Activated CD4-positive, alpha-beta memory T cell treated with anti-CD3 and anti-CD28 coated beads for 36 hours (primary cell): ENCODE measurements at regions not wholly inside any gene's neighbourhood (a gene's known extent, or its start where the extent isn't known, plus 50 kb on each side); places are given as distances from the start of the nearest gene placed in this dataset.
A peak's percentile ranks its signal among the peaks of the same experiment; 100 is the strongest.
"Not testable (repeated sequence)": the region's sequence is repeated elsewhere in the genome, so short reads cannot be mapped to it uniquely, and the experiment has no call there.

Experiments used
- CTCF ChIA-PET: fragments of 350-600 bp; sonication (Branson Sonifier 250); formaldehyde crosslinking; loops from one replicate; lab custom pipeline; 2021; ENCODE audit warnings: antibody characterized with exemption, inconsistent platforms; lab: Charles Lee
- POLR2A ChIA-PET: fragments of 350-600 bp; sonication (Branson Sonifier 250); formaldehyde crosslinking; loops from one replicate; lab custom pipeline; 2021; ENCODE audit warnings: antibody characterized with exemption; lab: Charles Lee
- DNase-seq: peaks from one replicate; pipeline ENCODE4 v3.0.0-alpha.2; 2020
- H3K27ac Mint-ChIP-seq: one replicate; pipeline ENCODE4 v1.8.0; 2021; ENCODE audit warnings: mixed read lengths
- H3K27me3 Mint-ChIP-seq: one replicate; pipeline ENCODE4 v1.8.0; 2021; ENCODE audit warnings: mixed read lengths
- H3K36me3 Mint-ChIP-seq: one replicate; pipeline ENCODE4 v1.8.0; 2021; ENCODE audit warnings: mixed read lengths
- H3K4me1 Mint-ChIP-seq: one replicate; pipeline ENCODE4 v1.8.0; 2021; ENCODE audit warnings: low read depth, mixed read lengths
- H3K4me3 Mint-ChIP-seq: one replicate; pipeline ENCODE4 v1.8.0; 2021; ENCODE audit warnings: mild to moderate bottlenecking, mixed read lengths
- H3K9me3 Mint-ChIP-seq: one replicate; pipeline ENCODE4 v1.8.0; 2021; ENCODE audit warnings: mixed read lengths
- intact Hi-C: fragments of 100-400 bp; cut with micrococcal nuclease; formaldehyde crosslinking; loops from one replicate; pipeline ENCODE4 v1.15.1; 2023

DNA sequence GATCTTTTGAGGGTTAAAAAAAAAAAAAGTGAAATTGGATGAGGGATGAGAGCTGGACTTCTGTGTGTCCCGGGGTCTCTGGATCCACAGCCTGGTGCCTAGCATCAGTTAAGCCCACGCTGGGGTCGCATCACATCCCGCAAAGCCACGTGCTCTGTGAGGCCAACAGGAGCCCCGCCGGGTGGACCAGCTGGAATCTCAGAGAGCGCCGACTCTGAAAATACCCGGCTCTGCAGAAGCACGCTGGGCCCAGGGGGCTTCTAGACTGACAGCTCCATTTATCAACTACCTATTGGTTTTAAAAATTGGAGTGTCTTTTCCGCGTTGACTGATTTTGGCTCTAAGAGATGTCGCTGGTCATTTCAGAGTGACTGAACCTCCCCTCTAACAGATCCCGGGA, 164.1 kb upstream of the PLGLB2 start:
- H3K4me3 Mint-ChIP-seq, H3K27ac Mint-ChIP-seq, CTCF ChIA-PET: not testable (repeated sequence)

DNA sequence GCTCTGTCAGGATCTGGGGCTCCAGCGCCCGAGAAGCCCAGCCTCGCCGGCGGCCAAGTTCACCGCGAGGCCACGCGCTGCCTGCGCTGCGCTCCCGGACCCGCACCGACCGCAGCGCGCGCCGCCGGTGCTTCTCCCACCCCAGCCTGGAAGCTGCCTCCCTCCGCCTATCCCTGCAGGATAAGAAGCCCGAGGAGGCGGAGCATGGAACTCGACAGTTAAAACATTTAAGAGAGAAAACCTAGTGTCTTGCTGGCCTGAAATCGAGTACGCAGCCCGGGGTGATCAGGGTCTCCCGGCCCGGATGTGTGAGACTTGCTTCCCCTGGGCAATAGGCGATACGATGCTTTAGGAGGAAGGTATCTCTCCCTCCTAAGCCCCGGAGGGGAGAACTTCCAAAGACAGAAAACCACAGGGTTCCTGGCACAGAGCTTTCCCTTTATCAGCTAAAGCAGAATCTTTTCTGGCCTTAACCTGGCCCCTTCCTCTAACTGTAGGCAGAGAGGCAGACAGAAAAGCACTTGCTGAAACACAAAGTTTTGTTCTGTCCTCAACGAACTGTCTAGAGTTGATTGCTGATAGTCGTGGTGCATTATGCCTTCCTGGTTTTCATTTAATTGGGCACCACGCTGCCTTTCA, 163.5 kb upstream of the PLGLB2 start:
- H3K4me1 Mint-ChIP-seq, H3K36me3 Mint-ChIP-seq, CTCF ChIA-PET, POLR2A ChIA-PET, H3K27me3 Mint-ChIP-seq, H3K4me3 Mint-ChIP-seq, DNase-seq, H3K27ac Mint-ChIP-seq, intact Hi-C loops, H3K9me3 Mint-ChIP-seq: not testable (repeated sequence)

More for the DNA sequence above, 164.1 kb upstream of the PLGLB2 start:
- intact Hi-C loops, H3K36me3 Mint-ChIP-seq, POLR2A ChIA-PET, DNase-seq, H3K9me3 Mint-ChIP-seq, H3K4me1 Mint-ChIP-seq, H3K27me3 Mint-ChIP-seq: not testable (repeated sequence)

DNA sequence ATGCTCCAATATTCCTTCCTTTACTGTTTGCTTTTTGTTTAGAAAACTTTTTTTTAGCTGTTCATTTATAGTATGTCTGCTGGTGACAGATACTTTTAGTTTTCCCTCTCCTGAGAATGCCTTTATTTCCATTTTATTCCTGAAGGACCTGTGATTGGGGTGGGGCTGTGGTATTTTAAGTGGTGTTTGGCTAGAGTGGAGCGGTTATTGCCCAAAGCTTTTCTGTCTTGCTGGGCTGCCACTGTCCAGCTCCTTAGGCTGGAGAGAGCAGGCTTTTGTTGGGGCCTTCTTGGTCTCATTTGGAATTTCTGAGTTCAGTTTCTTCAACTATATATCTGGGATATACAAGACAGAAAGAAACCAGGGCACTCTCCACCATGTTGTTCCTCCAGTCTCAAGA, 160.0 kb upstream of the PLGLB2 start:
- DNase-seq, H3K27me3 Mint-ChIP-seq, H3K4me1 Mint-ChIP-seq, POLR2A ChIA-PET, H3K27ac Mint-ChIP-seq, H3K9me3 Mint-ChIP-seq, CTCF ChIA-PET, H3K4me3 Mint-ChIP-seq, intact Hi-C loops, H3K36me3 Mint-ChIP-seq: not testable (repeated sequence)

DNA sequence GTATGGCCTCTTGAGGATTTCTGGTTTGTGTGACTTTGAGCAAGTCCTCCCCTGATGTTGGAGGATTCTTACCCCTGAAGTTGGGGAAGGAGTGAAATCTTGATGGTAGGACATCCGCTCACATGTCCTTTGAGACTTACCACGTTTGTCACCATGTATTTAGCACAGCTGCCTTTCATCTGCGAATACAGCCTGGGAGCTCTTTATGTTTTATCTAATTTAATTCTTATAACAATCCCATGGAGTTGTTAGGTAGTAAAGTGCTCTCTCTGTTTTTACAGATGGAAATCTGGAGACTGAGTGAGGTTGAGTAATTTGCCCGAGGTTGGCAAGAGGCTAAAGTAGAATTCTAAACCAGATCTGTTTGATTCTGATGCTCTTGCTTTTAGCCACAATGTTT, 154.9 kb upstream of the PLGLB2 start:
- POLR2A ChIA-PET, H3K27me3 Mint-ChIP-seq, H3K4me3 Mint-ChIP-seq, CTCF ChIA-PET, H3K36me3 Mint-ChIP-seq, DNase-seq, H3K4me1 Mint-ChIP-seq, intact Hi-C loops, H3K9me3 Mint-ChIP-seq, H3K27ac Mint-ChIP-seq: not testable (repeated sequence)

DNA sequence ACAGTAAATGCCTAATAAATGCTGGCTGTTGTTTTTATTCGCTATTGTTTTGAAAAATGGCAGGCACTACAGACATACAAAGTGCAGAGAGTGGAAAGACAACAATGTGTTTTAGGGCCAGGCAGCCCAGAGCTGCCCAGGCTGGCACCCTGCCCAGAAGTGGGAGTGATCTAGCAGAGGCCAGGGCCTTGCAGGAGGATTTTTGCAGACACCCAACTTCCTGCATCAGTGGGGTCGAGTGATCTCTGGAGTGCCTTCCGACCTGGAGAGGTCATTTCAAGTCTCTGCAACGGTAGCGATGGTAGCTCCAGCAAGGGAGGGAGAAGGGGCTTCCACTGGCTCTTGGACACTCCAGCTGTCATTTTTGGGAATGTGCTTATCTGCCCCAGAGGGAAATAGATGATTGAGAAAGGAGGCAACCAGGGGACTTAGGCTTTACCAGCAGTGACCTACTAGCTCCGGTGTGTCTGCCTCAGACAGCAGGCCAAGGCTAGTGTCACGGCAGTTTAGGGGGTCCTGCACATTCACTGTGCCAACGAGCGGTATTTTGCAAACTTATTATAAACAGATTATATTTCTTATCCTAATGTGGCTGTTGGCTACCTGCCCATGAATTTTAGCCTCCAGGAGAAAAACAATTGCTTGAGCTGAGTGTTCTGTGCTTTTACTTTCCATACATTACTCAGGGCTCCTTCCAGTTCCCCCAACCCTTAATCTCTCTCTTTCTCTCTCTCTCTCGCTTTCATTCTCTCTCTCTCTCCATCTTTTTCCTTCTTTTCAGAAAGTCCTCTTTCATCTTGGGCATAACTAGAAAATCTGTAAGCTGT, 153.9 kb upstream of the PLGLB2 start:
- H3K4me1 Mint-ChIP-seq, POLR2A ChIA-PET, H3K36me3 Mint-ChIP-seq, H3K27ac Mint-ChIP-seq, H3K9me3 Mint-ChIP-seq, intact Hi-C loops, H3K27me3 Mint-ChIP-seq, CTCF ChIA-PET, H3K4me3 Mint-ChIP-seq: not testable (repeated sequence)
- DNase-seq, result peak; percentile 65

DNA sequence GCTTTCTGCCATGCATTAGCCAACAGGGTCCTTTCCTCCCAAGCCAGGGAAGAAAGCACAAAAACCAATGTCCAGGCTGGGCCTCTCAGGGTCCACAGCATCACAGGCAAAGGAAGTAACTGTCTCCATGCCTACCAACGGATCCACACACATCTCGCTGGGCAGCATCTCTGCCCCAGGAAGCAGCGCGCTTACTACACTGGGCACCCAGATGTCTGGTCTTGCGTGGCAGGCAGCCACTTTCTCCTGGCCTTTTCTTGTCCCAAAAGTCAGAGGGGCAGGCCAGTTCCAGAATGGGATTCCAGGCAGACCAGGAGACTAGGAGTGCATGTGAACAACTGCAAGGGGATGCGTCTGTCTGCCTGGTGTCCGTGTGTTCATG, 153.3 kb upstream of the PLGLB2 start:
- H3K9me3 Mint-ChIP-seq, intact Hi-C loops, CTCF ChIA-PET: not testable (repeated sequence)

DNA sequence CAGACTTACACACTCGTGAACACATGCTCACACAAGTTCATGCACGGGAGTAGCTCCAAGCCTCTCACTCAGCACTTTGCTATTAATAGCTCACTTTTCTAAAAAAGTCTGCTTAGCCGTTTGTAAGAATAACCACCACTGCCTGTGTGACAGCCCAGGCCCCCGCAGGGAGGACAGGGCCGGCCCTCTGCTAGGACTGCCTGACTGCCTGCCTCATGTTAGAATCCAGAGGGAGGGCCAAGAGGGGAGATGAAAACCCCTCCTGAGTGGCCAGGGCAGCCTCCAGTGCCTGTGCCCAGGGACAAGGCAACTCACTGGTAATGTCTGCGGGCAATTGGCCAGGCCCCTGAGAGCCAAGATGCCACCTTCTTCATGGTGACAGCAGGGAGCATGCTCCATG, 152.9 kb upstream of the PLGLB2 start:
- H3K9me3 Mint-ChIP-seq, H3K4me1 Mint-ChIP-seq, H3K36me3 Mint-ChIP-seq, intact Hi-C loops, H3K27ac Mint-ChIP-seq, POLR2A ChIA-PET, DNase-seq, CTCF ChIA-PET, H3K27me3 Mint-ChIP-seq, H3K4me3 Mint-ChIP-seq: not testable (repeated sequence)

More for the DNA sequence above, 153.3 kb upstream of the PLGLB2 start:
- H3K4me1 Mint-ChIP-seq, H3K27ac Mint-ChIP-seq, POLR2A ChIA-PET, H3K36me3 Mint-ChIP-seq, H3K4me3 Mint-ChIP-seq, H3K27me3 Mint-ChIP-seq, DNase-seq: not testable (repeated sequence)

DNA sequence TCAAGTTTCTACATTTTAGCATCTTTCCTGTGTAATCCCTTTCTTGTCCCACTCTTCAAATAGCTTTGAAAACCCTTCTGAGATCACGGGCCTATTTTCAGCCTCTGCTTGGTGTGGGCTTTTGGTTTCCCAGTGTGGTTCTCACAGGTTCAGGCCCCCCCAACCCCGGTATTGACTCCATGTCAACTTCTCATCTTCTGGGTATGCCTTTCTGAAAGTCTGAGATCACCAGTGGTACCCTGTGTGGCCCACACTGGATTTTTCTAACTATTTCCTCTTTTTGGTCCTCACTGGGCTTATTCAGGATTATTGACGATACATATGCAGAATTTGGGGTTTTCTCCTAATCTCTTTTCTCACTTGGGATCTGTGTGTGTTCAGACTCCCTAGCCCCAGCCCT, 146.9 kb upstream of the PLGLB2 start:
- intact Hi-C loops, result not testable (repeated sequence)

DNA sequence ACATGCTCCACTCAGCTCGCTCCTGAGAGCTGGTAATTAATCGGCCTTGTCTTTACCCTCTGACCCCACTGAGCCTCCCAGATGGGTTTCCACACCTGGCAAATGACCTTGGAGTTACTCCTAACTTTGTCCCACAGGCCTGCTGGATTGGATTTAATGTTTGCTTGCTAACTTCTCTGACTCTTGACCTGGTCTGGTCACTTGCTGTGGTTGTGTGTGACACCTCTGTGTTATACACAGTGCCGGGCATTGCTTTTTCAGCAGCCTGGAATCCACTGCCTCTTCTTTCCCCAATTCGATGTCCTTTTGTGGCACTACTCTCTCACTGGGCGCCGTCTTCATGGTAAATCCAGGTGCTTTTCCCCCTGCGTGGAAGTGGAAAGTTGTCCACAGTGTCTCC, 145.8 kb upstream of the PLGLB2 start:
- H3K27me3 Mint-ChIP-seq, H3K4me3 Mint-ChIP-seq, intact Hi-C loops, H3K27ac Mint-ChIP-seq, POLR2A ChIA-PET, CTCF ChIA-PET, DNase-seq, H3K4me1 Mint-ChIP-seq, H3K9me3 Mint-ChIP-seq, H3K36me3 Mint-ChIP-seq: not testable (repeated sequence)

More for the DNA sequence above, 146.9 kb upstream of the PLGLB2 start:
- CTCF ChIA-PET, POLR2A ChIA-PET, H3K9me3 Mint-ChIP-seq, DNase-seq, H3K27me3 Mint-ChIP-seq, H3K4me1 Mint-ChIP-seq, H3K4me3 Mint-ChIP-seq, H3K27ac Mint-ChIP-seq, H3K36me3 Mint-ChIP-seq: not testable (repeated sequence)

DNA sequence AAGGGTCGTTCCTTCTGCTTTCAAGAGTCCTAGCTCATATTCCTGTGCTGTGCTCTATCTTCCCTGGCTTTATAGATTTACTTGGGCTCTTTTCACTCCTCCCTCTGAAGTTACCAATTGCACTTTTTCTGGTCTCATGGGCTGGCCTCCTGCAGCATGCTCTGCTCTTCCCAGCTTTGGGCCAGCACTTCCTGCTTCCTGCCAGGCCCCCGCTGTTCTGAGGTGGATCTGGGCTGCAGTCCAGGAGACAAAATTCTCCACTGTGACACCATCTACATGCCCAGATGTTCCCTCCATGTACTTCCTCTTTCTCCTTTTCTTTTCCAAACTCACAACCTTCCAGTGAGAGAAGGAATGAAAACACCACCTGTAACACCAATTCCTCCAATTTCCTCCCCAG, 145.2 kb upstream of the PLGLB2 start:
- DNase-seq, intact Hi-C loops, H3K27ac Mint-ChIP-seq, H3K4me3 Mint-ChIP-seq, POLR2A ChIA-PET, H3K36me3 Mint-ChIP-seq, CTCF ChIA-PET, H3K9me3 Mint-ChIP-seq, H3K4me1 Mint-ChIP-seq, H3K27me3 Mint-ChIP-seq: not testable (repeated sequence)

DNA sequence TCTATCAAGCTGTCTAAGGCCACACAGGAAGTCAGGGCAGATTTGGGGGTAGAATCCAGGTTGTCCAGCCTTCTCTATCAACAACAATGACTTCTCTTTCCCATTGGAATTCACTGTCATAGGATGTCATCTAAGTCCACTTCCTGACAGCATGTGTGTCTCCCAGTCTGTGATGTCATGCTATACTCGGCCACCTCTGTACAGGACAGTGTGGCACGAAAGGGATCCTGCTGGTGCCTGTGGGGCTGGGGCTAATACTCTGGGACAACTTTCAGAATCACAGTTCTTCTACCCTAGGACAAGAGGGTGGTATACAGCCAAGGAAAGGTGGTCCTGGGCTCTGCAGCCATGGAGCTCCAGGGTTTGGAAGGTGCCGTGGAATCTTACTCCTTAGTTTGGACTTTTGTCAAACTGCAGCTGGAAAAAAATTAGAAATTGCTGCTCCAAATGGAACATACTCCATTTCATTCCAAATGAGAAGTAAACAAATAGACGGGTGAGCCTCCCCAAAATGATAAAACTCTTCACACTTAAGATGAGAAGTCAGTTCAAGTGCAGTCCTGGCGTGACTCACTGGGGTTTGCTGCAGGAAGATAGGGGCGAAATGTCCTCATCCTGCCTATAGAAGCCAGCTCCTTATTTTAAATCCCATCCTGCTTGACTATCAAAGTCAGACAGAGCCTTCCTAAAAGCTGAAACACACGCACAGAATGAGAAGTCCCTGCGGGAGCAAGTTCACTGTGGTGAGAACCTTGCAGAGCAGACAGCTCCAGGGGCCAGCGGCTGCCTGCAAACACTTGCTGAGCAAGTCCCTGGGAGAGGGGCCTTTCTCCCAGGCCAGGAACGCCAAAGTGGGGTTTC, 144.2 kb upstream of the PLGLB2 start:
- H3K4me3 Mint-ChIP-seq, CTCF ChIA-PET, DNase-seq, H3K27ac Mint-ChIP-seq, H3K4me1 Mint-ChIP-seq, intact Hi-C loops, H3K36me3 Mint-ChIP-seq, H3K27me3 Mint-ChIP-seq, POLR2A ChIA-PET, H3K9me3 Mint-ChIP-seq: not testable (repeated sequence)

DNA sequence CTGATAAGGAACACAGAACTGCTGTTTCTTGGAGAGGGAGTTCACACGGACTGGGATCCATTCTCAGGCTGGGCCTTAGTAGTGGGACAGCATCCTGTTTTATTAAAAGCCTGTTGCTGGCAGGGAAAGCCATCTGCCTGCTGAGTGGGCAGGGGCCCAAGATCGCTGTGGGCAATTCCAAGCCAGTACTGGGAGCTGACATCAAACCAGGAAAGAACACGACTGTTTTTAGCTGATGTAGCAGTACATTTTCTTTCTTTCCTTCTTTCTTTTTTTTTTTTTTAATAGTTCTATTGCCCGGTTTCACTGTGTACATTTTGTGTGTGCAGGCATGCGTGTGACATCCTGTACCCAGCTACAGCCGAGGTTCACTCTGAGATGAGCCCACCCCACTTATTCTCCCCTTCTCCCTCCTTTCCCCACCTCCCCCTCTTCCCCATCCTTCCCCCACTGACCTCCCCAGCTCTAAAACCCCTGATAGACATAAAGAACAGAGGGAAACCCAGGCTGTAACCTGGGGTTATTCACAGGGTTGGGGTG, 143.5 kb upstream of the PLGLB2 start:
- H3K27ac Mint-ChIP-seq, H3K36me3 Mint-ChIP-seq, H3K27me3 Mint-ChIP-seq, H3K4me3 Mint-ChIP-seq, H3K4me1 Mint-ChIP-seq, H3K9me3 Mint-ChIP-seq, intact Hi-C loops, POLR2A ChIA-PET, DNase-seq, CTCF ChIA-PET: not testable (repeated sequence)
